Activated gamma-delta T cell (primary cell): ENCODE measurements at regions not wholly inside any gene's neighbourhood (a gene's known extent, or its start where the extent isn't known, plus 50 kb on each side); places are given as distances from the start of the nearest gene placed in this dataset.

Experiments
- DNase-seq: peaks from one replicate; lab custom pipeline; 2025; lab: John Stamatoyannopoulos, UW

DNA sequence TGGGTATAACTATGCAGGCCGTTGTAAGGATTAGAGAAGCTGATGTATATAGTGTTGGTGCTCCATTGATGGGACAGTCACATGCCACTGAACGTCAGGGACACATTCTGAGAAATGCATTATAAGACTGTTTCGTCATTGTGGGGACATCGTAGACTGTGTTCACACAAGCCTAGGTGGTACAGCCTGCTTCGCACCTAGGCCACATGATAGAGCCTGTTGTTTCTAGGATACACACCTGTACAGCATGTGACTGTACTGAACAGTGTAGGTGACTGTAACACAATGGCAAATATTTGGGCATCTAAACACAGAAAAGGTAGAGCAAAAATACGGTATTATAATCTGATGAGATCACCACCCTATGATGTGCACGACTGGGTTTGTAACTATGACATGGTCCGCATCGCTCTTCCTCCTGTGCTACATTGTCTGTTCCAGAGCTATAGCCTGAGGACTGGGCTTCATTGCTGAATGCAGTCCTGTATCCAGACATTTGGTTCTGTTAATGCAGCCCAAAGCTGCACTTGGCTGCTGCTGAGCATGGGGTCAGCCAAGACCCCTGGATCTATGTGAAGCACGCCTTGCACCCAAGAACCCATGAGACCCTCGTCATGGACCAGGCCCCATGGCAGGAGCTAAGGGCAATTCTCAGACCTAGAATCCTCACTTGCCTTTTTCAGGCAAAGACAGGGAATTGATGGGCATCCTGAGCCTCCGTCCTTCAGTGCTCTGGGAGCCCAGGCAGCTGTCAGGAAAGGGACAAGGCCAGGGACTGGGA, 51.1 kb upstream of the THY1 start:
- DNase-seq = no peak

DNA sequence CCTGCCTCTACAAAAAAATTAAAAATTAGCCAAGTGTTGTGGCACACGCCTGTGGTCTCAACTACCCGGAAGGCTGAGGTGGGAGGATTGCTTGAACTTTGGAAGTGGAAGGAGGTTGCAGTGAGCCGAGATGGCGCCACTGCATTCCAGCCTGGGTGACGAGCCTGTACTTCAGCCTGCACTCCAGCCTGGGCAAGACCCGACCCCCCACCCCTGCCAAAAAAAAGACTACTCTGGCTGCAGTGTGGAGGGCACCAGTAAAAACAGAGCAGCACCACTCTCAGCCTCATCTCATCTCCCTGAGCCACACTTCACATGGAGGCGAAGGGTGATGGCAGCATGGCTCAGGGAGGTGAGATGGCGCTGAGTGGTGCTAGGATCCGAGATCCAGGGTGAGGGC, 50.3 kb upstream of the THY1 start:
- DNase-seq = no peak

DNA sequence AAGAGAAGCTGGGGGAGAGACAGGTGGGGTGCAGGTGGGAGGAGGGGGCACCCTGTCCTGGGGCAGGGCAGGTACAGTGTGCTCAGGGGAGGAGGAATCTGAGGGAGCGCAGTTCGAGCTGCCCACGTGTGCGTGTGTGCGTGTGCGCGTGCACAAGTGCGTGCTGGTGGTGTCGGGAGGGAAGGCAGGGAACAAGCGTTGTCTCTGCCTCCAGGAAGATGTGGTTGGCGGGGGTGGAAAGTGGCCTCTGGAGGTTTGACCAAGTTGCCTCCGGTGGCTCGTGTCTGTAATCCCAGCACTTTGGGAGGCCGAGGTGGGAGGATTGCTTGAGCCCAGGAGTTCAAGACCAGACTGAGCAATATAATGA, 49.9 kb upstream of the THY1 start:
- no peak for DNase-seq
